ENCODE measurements at regions not wholly inside any gene's neighbourhood (a gene's known extent, or its start where the extent isn't known, plus 50 kb on each side); places are given as distances from the start of the nearest gene placed in this dataset.

DNA sequence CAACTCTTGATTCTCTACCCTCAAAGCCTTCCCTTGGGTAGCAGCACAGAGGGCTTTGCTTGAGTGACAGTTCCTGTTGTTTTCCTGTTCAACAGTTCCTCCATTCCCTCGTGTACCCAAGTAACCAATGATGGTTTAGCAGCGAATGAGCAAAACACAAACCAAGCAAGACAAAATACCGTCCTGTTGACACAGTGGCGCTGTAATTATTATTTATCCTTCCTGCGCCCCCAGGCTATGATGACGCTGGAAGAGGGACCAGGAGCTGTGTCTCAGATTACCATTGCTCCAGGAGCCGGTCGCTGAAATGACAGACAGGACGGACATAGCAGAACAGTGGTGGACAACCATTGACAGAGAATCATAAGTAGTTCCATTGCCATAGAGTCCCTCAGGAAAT lies 154.8 kb downstream of the GADD45G start:
- DNase-seq (ENCODE audit: low read depth, low spot score) = no peak
- ChIA-PET POLR2A (no interaction called here), CTCF (no interaction called here)
- peaks cover 2% of the 10 kb centered on the region for H3K27me3 ChIP-seq (ENCODE audit: control insufficient read depth, insufficient read depth, low read length)
- no peak overlapping the region for H3K4me3 ChIP-seq (ENCODE audit: low read depth, low read length)
- no peak overlapping the region for H3K27ac ChIP-seq (ENCODE audit: low read depth, low read length)
- no peaks in the 10 kb centered on the region for H3K9me3 ChIP-seq (ENCODE audit: control insufficient read depth, insufficient read depth, low read length)
- no peak for TF ChIP-seq CTCF (IDR thresholded peaks at IDR 0.05; ENCODE audit: low read depth, low read length)

DNA sequence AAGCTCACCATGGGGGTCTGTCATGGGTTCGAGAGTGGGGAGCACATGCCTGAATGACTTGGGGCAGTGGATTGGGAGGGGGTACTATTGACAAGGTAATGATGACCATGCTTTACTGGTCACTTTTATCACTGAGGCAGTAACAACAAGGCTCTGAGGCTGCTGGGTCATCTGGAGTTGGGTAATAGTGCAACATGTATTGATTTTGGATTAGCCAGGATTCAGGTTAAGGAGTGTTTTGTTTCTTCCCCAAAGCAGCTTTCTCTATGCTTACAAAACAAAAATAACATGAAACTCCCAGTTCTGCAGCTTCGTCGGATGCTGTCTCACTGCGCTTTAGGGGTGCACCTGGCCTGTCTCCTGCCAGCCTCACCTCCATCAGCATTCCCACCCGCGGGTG lies 155.3 kb downstream of the GADD45G start:
- no peak overlapping the region for H3K4me3 ChIP-seq (ENCODE audit: low read depth, low read length)
- DNase-seq (ENCODE audit: low read depth, low spot score) = no peak
- H3K27me3 ChIP-seq (ENCODE audit: control insufficient read depth, insufficient read depth, low read length) = peaks cover 2% of the 10 kb centered on the region
- ChIA-PET POLR2A (no interaction called here), CTCF (no interaction called here)
- no peaks in the 10 kb centered on the region for H3K9me3 ChIP-seq (ENCODE audit: control insufficient read depth, insufficient read depth, low read length)
- H3K27ac ChIP-seq (ENCODE audit: low read depth, low read length) = no peak overlapping the region
- TF ChIP-seq CTCF (IDR thresholded peaks at IDR 0.05; ENCODE audit: low read depth, low read length) = no peak

- no peak for DNase-seq (ENCODE audit: low read depth, low spot score)
- no peak overlapping the region for H3K4me3 ChIP-seq (ENCODE audit: low read depth, low read length)
- no peaks in the 10 kb centered on the region for H3K27me3 ChIP-seq (ENCODE audit: control insufficient read depth, insufficient read depth, low read length)
- ChIA-PET CTCF (no interaction called here), POLR2A (no interaction called here)
- no peak for TF ChIP-seq CTCF (IDR thresholded peaks at IDR 0.05; ENCODE audit: low read depth, low read length)
- H3K9me3 ChIP-seq (ENCODE audit: control insufficient read depth, insufficient read depth, low read length) = no peaks in the 10 kb centered on the region
- no peak overlapping the region for H3K27ac ChIP-seq (ENCODE audit: low read depth, low read length)
Observed at GRCh38 chr9:89764217-89764616, 159.4 kb downstream of the GADD45G start.

GRCh38 chr9:89765211-89765946 lies 160.6 kb downstream of the GADD45G start:
- H3K9me3 ChIP-seq (ENCODE audit: control insufficient read depth, insufficient read depth, low read length) = no peaks in the 10 kb centered on the region
- CTCF ChIA-PET = no interaction called here
- no peaks in the 10 kb centered on the region for H3K27me3 ChIP-seq (ENCODE audit: control insufficient read depth, insufficient read depth, low read length)
- POLR2A ChIA-PET = no interaction called here
- TF ChIP-seq CTCF (IDR thresholded peaks at IDR 0.05; ENCODE audit: low read depth, low read length) = no peak
- DNase-seq (ENCODE audit: low read depth, low spot score) = no peak
- no peak overlapping the region for H3K4me3 ChIP-seq (ENCODE audit: low read depth, low read length)
- H3K27ac ChIP-seq (ENCODE audit: low read depth, low read length) = no peak overlapping the region

DNA sequence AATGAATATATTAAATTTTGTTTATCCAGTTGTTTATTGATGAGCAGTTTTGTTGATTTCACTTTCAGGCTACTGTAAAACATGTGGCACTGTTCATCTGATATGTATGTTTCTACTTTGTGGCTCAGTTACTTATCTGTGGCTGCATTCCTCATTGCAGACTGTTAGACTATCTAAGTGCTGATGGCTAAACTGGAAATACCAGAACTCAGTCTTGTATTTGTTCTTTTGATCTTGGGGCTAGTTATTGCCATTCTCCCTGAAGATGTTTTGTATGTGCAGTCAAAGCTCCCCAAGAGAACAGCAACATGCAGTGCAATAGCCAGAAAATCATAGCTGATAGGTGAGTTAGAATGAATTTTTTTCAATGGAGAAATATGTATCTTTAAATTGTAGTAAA lies 162.2 kb downstream of the GADD45G start:
- no peak for DNase-seq (ENCODE audit: low read depth, low spot score)
- CTCF ChIA-PET = no interaction called here
- Histone ChIP-seq H3K27ac (ENCODE audit: low read depth, low read length) (no peak overlapping the region), H3K27me3 (ENCODE audit: control insufficient read depth, insufficient read depth, low read length) (no peaks in the 10 kb centered on the region), H3K9me3 (ENCODE audit: control insufficient read depth, insufficient read depth, low read length) (no peaks in the 10 kb centered on the region), H3K4me3 (ENCODE audit: low read depth, low read length) (no peak overlapping the region)
- no peak for TF ChIP-seq CTCF (IDR thresholded peaks at IDR 0.05; ENCODE audit: low read depth, low read length)
- POLR2A ChIA-PET = interaction anchor here (1.2 kb wide), 1 partner anchor 66 kb away, joined by 3 read pairs; no protein-coding TSS in a partner anchor

All from AG04450 (cell line).